Sigmoid colon (tissue), 4 donors: ENCODE measurements at regions not wholly inside any gene's neighbourhood (a gene's known extent, or its start where the extent isn't known, plus 50 kb on each side); places are given as distances from the start of the nearest gene placed in this dataset.

ENCODE experiments used
- CTCF ChIP-seq, 4 experiments: fragments of 450-650 bp in 3 of 4; fragments of 200-600 bp in 1 of 4; IDR thresholded peaks; one replicate each; pipeline ENCODE4 v1.5.1; 2016 to 2019; ENCODE audit warnings: antibody characterized with exemption in 4 of 4, mild to moderate bottlenecking in 3 of 4, moderate library complexity in 2 of 4
- EP300 ChIP-seq, 4 donors: sonication (generic); formaldehyde crosslinking; IDR thresholded peaks; one replicate each; pipeline ENCODE4 v1.6.1; 2017; ENCODE audit warnings: antibody characterized with exemption in 4 of 4
- POLR2A ChIP-seq, 2 donors: fragments of 450-650 bp; IDR thresholded peaks; one replicate each; pipeline ENCODE4 v1.6.1; 2016; ENCODE audit warnings: antibody characterized with exemption in 2 of 2, mild to moderate bottlenecking in 2 of 2, moderate library complexity in 2 of 2
- POLR2AphosphoS5 ChIP-seq, 4 donors: sonication (generic); formaldehyde crosslinking; IDR thresholded peaks; one replicate each; pipeline ENCODE4 v1.6.1; 2017; ENCODE audit warnings: antibody characterized with exemption in 4 of 4

- TF ChIP-seq POLR2AphosphoS5 (IDR thresholded peaks at IDR 0.05), result no peak
- TF ChIP-seq CTCF (IDR thresholded peaks at IDR 0.05), result no peak
- TF ChIP-seq EP300 (IDR thresholded peaks at IDR 0.05), result no peak
- TF ChIP-seq POLR2A (IDR thresholded peaks at IDR 0.05), result no peak
These were observed 229.2 kb downstream of the UACA start for GRCh38 chr15:70533931-70534742.
